GM18511 (cell line): ENCODE measurements at regions not wholly inside any gene's neighbourhood (a gene's known extent, or its start where the extent isn't known, plus 50 kb on each side); places are given as distances from the start of the nearest gene placed in this dataset.
"Not testable (repeated sequence)": the region's sequence is repeated elsewhere in the genome, so short reads cannot be mapped to it uniquely, and the experiment has no call there.

Experiments used
- ATAC-seq: cut with Tn5 transposase; IDR thresholded peaks from one replicate; pipeline ENCODE4 v1.9.1; 2021; ENCODE audit warnings: mild to moderate bottlenecking, moderate library complexity; ENCODE audit not compliant: unreplicated experiment

DNA sequence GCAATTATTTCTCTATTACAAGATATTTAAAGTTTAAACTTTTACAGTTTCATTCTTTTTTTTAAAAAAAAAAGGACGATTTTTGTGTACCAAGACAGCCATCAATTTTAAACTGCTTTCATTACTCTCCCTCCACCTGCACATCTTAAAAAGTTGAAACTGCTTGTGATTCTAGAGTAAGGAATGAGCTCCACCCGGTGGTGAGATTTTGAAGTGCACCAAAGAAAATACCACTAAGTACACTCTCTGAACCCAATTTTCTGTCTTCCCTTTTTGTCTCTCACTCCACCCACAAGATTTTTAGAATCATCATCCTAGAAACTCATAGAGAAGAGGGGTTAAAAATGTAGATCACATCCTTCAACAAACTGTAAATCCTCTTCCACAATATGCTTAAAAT is 91.3 kb upstream of the WDR44 start:
- no peak for ATAC-seq

DNA sequence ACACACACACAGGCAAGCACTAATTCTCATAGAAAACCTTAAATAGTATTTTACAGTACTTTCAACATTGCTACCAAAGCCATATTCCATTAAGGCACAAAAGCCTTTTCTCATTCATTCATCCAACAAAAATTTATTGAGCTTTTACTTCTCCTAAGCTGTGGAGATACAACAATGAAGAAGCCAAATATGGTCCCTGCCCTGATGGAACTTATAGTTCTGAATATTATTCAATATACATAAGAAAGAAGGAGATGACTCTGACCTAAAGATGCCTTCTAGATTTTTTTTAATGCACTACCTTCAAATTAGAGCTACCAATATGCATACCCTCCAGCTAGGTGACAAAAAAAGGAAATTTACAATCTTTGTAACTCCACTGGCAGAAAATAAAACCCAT is 90.0 kb upstream of the WDR44 start:
- ATAC-seq = no peak

GRCh38 chrX:118257781-118258180 is 88.1 kb upstream of the WDR44 start:
- no peak for ATAC-seq

DNA sequence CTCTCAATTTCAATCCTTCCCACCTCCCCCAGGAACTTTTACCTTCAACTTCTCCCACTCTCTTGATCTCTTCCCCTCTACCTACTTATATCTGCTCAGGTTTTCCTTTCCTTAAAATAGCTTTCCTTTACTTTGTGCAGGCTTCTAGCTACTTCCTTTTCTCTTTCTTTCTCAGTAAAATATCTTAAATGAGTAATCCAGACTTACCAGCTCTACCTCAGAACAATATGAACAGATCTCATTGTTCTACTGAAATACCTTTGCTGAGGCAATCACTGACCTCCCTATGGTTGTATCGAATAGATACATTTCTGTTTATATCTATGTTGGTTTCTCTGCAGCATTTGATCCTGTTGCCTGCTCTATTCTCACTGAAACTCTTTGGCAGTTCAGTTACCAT is 86.7 kb upstream of the WDR44 start:
- no peak for ATAC-seq

DNA sequence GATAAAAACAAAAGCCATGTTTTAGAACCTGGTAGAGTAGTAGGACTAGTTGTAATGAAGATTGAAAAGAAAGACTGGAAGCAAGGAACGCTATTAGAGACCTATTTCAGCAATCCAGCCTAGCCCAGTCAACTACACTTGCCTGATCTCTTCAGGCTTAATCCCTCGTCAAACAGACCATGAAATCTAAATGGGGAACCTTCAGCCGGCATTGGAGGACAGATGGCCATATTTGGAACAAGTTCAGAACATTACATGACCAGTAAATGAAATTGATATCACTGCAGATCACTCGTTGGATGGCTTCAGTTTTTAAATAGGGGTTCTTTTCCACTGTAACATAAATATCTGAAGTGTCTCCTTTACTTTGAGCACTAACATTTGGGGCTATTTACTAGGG is 84.8 kb upstream of the WDR44 start:
- no peak for ATAC-seq

- ATAC-seq = no peak
These were observed 74.1 kb upstream of the WDR44 start for GRCh38 chrX:118271775-118272174.

DNA sequence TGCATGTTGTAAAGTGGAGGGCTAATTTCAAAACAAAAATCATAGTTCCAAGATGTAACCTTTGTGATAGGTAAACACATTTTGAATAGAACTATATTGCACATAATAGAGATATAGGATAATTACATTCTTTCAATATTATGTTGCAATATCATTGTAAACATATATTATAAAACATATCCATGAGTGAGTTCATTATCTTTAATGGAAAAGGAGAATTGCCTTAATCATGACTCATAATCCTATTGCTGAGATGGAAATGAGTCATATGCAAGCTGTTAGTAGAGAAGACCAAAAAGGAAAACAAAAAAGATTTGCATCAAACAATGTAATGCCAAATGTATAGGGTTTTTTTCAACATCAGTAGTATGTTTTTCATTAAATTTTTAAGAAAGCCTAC is 73.7 kb upstream of the WDR44 start:
- no peak for ATAC-seq

GRCh38 chrX:118286066-118286762 is 59.7 kb upstream of the WDR44 start:
- no peak for ATAC-seq

- ATAC-seq = not testable (repeated sequence)
These were observed 50.1 kb upstream of the WDR44 start for GRCh38 chrX:118295818-118296217.
